ENCODE measurements at regions not wholly inside any gene's neighbourhood (a gene's known extent, or its start where the extent isn't known, plus 50 kb on each side); places are given as distances from the start of the nearest gene placed in this dataset.

GRCh38 chr20:12906361-12906760, 102.4 kb upstream of the SPTLC3 start:
- Histone ChIP-seq H3K9me3 (ENCODE audit: control insufficient read depth, low read length) (no peaks in the 10 kb centered on the region), H3K4me3 (ENCODE audit: low read length) (no peak overlapping the region), H3K27me3 (replicated peaks; ENCODE audit: control insufficient read depth, insufficient read depth, low read length) (no peaks in the 10 kb centered on the region), H3K36me3 (ENCODE audit: control insufficient read depth, insufficient read depth, low read length, severe bottlenecking) (no peaks in the 10 kb centered on the region), H3K9ac (ENCODE audit: low read length) (no peak overlapping the region), H3K4me1 (ENCODE audit: control insufficient read depth, insufficient read depth, low read length) (no peaks in the 10 kb centered on the region)
- no peak for DNase-seq (ENCODE audit: low read depth)

GRCh38 chr20:12911372-12911771, 97.4 kb upstream of the SPTLC3 start:
- H3K9ac ChIP-seq (ENCODE audit: low read length) = no peak overlapping the region
- H3K27me3 ChIP-seq (replicated peaks; ENCODE audit: control insufficient read depth, insufficient read depth, low read length) = no peaks in the 10 kb centered on the region
- no peak overlapping the region for H3K4me3 ChIP-seq (ENCODE audit: low read length)
- no peak for DNase-seq (ENCODE audit: low read depth)
- H3K4me1 ChIP-seq (ENCODE audit: control insufficient read depth, insufficient read depth, low read length) = no peaks in the 10 kb centered on the region
- H3K36me3 ChIP-seq (ENCODE audit: control insufficient read depth, insufficient read depth, low read length, severe bottlenecking) = no peaks in the 10 kb centered on the region
- no peaks in the 10 kb centered on the region for H3K9me3 ChIP-seq (ENCODE audit: control insufficient read depth, low read length)

GRCh38 chr20:12913781-12914443, 94.9 kb upstream of the SPTLC3 start:
- no peaks in the 10 kb centered on the region for H3K36me3 ChIP-seq (ENCODE audit: control insufficient read depth, insufficient read depth, low read length, severe bottlenecking)
- no peak overlapping the region for H3K9ac ChIP-seq (ENCODE audit: low read length)
- H3K4me3 ChIP-seq (ENCODE audit: low read length) = no peak overlapping the region
- no peaks in the 10 kb centered on the region for H3K4me1 ChIP-seq (ENCODE audit: control insufficient read depth, insufficient read depth, low read length)
- no peak for DNase-seq (ENCODE audit: low read depth)
- H3K27me3 ChIP-seq (replicated peaks; ENCODE audit: control insufficient read depth, insufficient read depth, low read length) = no peaks in the 10 kb centered on the region
- H3K9me3 ChIP-seq (ENCODE audit: control insufficient read depth, low read length) = no peaks in the 10 kb centered on the region

DNA sequence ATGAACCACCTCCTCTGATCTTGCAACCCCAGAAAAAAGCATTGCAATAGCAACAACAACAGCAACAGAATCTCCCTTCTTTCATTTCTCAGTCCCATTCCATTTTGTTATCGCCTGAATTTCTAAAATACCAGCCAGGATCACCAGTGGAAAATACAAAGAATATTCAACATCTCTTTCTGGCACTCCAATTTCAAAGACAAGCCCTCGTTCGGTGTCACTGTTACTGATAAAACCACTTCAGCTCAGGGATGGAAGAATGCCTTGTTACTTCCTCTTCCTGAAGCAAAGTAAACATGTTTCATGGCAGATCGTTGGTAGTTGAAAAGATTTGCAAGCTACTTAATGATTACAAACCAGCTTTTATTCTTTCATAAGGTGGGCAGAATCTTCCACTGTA, 94.0 kb upstream of the SPTLC3 start:
- no peak for DNase-seq (ENCODE audit: low read depth)
- Histone ChIP-seq H3K36me3 (ENCODE audit: control insufficient read depth, insufficient read depth, low read length, severe bottlenecking) (no peaks in the 10 kb centered on the region), H3K27me3 (replicated peaks; ENCODE audit: control insufficient read depth, insufficient read depth, low read length) (no peaks in the 10 kb centered on the region), H3K4me3 (ENCODE audit: low read length) (no peak overlapping the region), H3K9me3 (ENCODE audit: control insufficient read depth, low read length) (no peaks in the 10 kb centered on the region), H3K4me1 (ENCODE audit: control insufficient read depth, insufficient read depth, low read length) (no peaks in the 10 kb centered on the region), H3K9ac (ENCODE audit: low read length) (no peak overlapping the region)

DNA sequence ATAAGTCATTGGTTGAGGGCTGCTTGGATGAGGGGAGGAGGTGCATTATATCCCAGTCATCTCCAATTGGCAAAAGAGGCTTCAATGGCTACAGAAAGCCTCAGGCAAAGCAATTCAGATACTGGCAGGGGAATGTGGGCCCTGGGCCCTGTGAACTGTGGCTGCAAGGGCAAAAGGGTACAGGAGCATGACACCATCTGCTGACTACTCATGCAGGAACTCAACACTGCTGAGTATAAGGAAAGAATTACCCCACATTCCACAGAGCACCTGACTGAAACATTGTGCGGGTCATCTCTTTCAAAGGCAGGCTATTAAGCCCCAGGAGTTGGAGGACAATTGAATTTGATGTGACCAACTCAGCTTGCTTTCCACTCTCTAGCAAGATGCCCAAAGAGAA, 92.1 kb upstream of the SPTLC3 start:
- Histone ChIP-seq H3K4me1 (ENCODE audit: control insufficient read depth, insufficient read depth, low read length) (no peaks in the 10 kb centered on the region), H3K9ac (ENCODE audit: low read length) (no peak overlapping the region), H3K4me3 (ENCODE audit: low read length) (no peak overlapping the region), H3K9me3 (ENCODE audit: control insufficient read depth, low read length) (no peaks in the 10 kb centered on the region), H3K36me3 (ENCODE audit: control insufficient read depth, insufficient read depth, low read length, severe bottlenecking) (no peaks in the 10 kb centered on the region), H3K27me3 (replicated peaks; ENCODE audit: control insufficient read depth, insufficient read depth, low read length) (no peaks in the 10 kb centered on the region)
- no peak for DNase-seq (ENCODE audit: low read depth)

GRCh38 chr20:12924126-12924525, 84.6 kb upstream of the SPTLC3 start:
- H3K4me1 ChIP-seq (ENCODE audit: control insufficient read depth, insufficient read depth, low read length) = peaks cover 34% of the 10 kb centered on the region
- H3K4me3 ChIP-seq (ENCODE audit: low read length) = no peak overlapping the region
- no peak for DNase-seq (ENCODE audit: low read depth)
- no peaks in the 10 kb centered on the region for H3K27me3 ChIP-seq (replicated peaks; ENCODE audit: control insufficient read depth, insufficient read depth, low read length)
- no peaks in the 10 kb centered on the region for H3K36me3 ChIP-seq (ENCODE audit: control insufficient read depth, insufficient read depth, low read length, severe bottlenecking)
- H3K9me3 ChIP-seq (ENCODE audit: control insufficient read depth, low read length) = no peaks in the 10 kb centered on the region
- no peak overlapping the region for H3K9ac ChIP-seq (ENCODE audit: low read length)

- peaks cover 40% of the 10 kb centered on the region for H3K4me1 ChIP-seq (ENCODE audit: control insufficient read depth, insufficient read depth, low read length)
- peak overlapping the region; percentile 61 for H3K9ac ChIP-seq (ENCODE audit: low read length)
- no peaks in the 10 kb centered on the region for H3K36me3 ChIP-seq (ENCODE audit: control insufficient read depth, insufficient read depth, low read length, severe bottlenecking)
- H3K9me3 ChIP-seq (ENCODE audit: control insufficient read depth, low read length) = no peaks in the 10 kb centered on the region
- no peaks in the 10 kb centered on the region for H3K27me3 ChIP-seq (replicated peaks; ENCODE audit: control insufficient read depth, insufficient read depth, low read length)
- peak; percentile 88 for DNase-seq (ENCODE audit: low read depth)
- peak overlapping the region; percentile 50 for H3K4me3 ChIP-seq (ENCODE audit: low read length)
Measured at GRCh38 chr20:12925210-12925755, 83.5 kb upstream of the SPTLC3 start.

DNA sequence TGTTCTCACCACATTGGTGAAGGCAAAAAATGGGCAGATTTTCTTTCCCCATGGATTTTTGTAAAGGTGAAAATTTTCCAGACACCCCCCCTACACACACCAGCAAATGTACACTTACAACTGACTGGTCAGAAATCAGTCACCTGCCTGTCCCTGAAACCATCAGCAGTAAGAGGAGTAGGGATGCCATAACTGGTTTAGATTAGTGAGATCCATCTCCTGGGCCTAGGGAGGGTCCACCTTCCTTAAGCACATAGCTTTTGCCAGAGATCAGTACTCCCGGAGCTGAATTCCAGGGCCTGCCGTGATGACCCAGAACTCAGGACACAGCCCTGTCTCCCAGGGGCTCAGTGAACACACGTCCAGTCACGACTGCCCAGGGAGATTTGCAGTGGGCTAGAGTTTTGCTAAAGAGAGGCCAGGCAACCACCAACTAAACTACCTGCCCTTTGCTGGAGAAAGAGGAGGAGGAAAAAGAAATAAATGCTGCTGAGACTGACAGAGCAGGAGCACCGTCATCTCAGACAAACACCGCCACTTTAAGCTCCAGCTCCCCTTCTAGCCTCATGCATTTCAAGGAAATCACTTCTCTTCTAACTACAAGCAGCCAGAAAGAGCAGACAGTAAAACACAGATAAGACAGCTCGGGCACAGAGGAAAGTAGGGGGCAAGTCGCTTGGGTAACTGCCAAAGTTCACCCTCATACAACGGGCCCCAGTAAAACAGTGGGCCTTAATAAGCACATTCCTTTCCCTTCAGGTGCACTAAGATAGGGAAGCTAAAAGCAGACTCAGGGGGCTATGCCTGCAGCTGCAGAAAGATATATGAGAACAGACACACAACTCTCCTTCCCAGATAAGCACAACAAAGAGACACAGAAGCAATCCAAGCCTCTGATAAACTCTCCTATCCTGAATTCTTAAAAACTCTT, 82.6 kb upstream of the SPTLC3 start:
- Histone ChIP-seq H3K9me3 (ENCODE audit: control insufficient read depth, low read length) (no peaks in the 10 kb centered on the region), H3K36me3 (ENCODE audit: control insufficient read depth, insufficient read depth, low read length, severe bottlenecking) (no peaks in the 10 kb centered on the region), H3K9ac (ENCODE audit: low read length) (no peak overlapping the region), H3K4me3 (ENCODE audit: low read length) (no peak overlapping the region), H3K27me3 (replicated peaks; ENCODE audit: control insufficient read depth, insufficient read depth, low read length) (no peaks in the 10 kb centered on the region), H3K4me1 (ENCODE audit: control insufficient read depth, insufficient read depth, low read length) (peaks cover 40% of the 10 kb centered on the region)
- DNase-seq (ENCODE audit: low read depth) = no peak

DNA sequence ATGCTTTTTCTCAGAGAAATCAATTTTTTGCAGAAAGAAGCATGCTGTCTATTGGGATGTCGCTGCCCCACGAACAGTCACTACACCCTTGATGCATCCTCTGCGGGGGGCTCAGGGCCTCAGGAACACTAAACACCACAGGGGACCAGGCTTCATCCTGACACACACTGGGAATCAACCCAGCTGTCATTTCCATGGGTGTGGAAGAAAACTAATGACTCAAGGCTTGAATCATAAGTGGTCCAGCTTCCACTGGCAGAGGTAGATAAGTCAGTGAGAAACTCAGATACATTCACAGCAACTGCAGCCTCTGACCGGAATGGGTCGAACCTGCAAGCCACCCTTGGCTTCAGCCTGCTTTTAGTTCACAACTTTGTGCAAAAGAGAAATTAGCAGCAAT, 81.3 kb upstream of the SPTLC3 start:
- DNase-seq (ENCODE audit: low read depth) = peak; percentile 3
- Histone ChIP-seq H3K9ac (ENCODE audit: low read length) (no peak overlapping the region), H3K27me3 (replicated peaks; ENCODE audit: control insufficient read depth, insufficient read depth, low read length) (no peaks in the 10 kb centered on the region), H3K4me1 (ENCODE audit: control insufficient read depth, insufficient read depth, low read length) (peaks cover 40% of the 10 kb centered on the region), H3K36me3 (ENCODE audit: control insufficient read depth, insufficient read depth, low read length, severe bottlenecking) (no peaks in the 10 kb centered on the region), H3K9me3 (ENCODE audit: control insufficient read depth, low read length) (no peaks in the 10 kb centered on the region), H3K4me3 (ENCODE audit: low read length) (no peak overlapping the region)

GRCh38 chr20:12928358-12928754, 80.4 kb upstream of the SPTLC3 start:
- H3K4me1 ChIP-seq (ENCODE audit: control insufficient read depth, insufficient read depth, low read length) = peaks cover 38% of the 10 kb centered on the region
- no peak overlapping the region for H3K9ac ChIP-seq (ENCODE audit: low read length)
- H3K4me3 ChIP-seq (ENCODE audit: low read length) = no peak overlapping the region
- no peak for DNase-seq (ENCODE audit: low read depth)
- H3K9me3 ChIP-seq (ENCODE audit: control insufficient read depth, low read length) = no peaks in the 10 kb centered on the region
- H3K27me3 ChIP-seq (replicated peaks; ENCODE audit: control insufficient read depth, insufficient read depth, low read length) = no peaks in the 10 kb centered on the region
- H3K36me3 ChIP-seq (ENCODE audit: control insufficient read depth, insufficient read depth, low read length, severe bottlenecking) = no peaks in the 10 kb centered on the region

DNA sequence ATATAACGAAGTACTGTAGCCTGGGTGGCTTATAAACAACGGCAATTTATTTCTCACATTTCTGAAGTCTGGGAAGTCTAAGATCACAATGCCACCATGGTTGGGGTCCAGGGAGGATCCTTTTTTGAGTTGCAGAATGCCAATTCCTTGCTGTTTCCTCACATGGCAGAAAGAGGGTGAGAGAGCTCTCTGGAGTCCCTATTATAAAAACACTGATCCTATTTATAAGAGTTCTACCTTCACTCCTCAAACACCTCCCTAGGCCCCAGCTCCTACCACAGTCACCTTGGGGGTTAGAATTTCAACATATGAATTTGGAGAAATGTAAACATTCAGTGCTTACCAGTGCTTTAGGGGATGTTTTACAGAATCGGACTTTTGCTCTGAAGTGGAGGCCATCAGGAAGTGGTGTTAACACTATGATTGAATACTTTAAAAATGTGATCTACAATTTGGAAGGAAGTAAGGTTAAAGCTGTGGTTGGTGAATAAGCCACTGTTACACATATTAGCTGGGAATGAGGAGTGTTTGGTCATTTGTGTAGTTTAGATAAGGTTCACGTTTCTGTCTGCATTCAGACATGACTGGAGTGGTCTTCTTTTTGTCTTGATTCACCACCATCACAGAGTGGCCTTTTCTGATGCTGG, 79.9 kb upstream of the SPTLC3 start:
- no peaks in the 10 kb centered on the region for H3K36me3 ChIP-seq (ENCODE audit: control insufficient read depth, insufficient read depth, low read length, severe bottlenecking)
- H3K4me1 ChIP-seq (ENCODE audit: control insufficient read depth, insufficient read depth, low read length) = peaks cover 34% of the 10 kb centered on the region
- no peak overlapping the region for H3K4me3 ChIP-seq (ENCODE audit: low read length)
- no peaks in the 10 kb centered on the region for H3K9me3 ChIP-seq (ENCODE audit: control insufficient read depth, low read length)
- H3K27me3 ChIP-seq (replicated peaks; ENCODE audit: control insufficient read depth, insufficient read depth, low read length) = no peaks in the 10 kb centered on the region
- no peak overlapping the region for H3K9ac ChIP-seq (ENCODE audit: low read length)
- DNase-seq (ENCODE audit: low read depth) = peak; percentile 43

Data from adipocyte (in vitro differentiated cells).